Body of pancreas (tissue), 4 donors: ENCODE measurements at regions not wholly inside any gene's neighbourhood (a gene's known extent, or its start where the extent isn't known, plus 50 kb on each side); places are given as distances from the start of the nearest gene placed in this dataset.

ENCODE experiments used
- POLR2A ChIP-seq, 3 donors: fragments of 450-650 bp; IDR thresholded peaks; one replicate each; pipeline ENCODE4 v1.6.1; 2016; ENCODE audit warnings: antibody characterized with exemption in 3 of 3, mild to moderate bottlenecking in 2 of 3
- TF ChIP-seq, protein P1 (sequence below), 7 experiments: fragments of 450-650 bp in 4 of 7; fragments of 200-600 bp in 3 of 7; sonication (generic) in 3 of 7; IDR thresholded peaks; one replicate each; pipeline ENCODE4 v1.5.1; 2016 to 2019; ENCODE audit warnings: antibody characterized with exemption in 7 of 7

GRCh38 chr2:53275743-53276142, 491.9 kb upstream of the CHAC2 start:
- TF ChIP-seq, protein P1, sequence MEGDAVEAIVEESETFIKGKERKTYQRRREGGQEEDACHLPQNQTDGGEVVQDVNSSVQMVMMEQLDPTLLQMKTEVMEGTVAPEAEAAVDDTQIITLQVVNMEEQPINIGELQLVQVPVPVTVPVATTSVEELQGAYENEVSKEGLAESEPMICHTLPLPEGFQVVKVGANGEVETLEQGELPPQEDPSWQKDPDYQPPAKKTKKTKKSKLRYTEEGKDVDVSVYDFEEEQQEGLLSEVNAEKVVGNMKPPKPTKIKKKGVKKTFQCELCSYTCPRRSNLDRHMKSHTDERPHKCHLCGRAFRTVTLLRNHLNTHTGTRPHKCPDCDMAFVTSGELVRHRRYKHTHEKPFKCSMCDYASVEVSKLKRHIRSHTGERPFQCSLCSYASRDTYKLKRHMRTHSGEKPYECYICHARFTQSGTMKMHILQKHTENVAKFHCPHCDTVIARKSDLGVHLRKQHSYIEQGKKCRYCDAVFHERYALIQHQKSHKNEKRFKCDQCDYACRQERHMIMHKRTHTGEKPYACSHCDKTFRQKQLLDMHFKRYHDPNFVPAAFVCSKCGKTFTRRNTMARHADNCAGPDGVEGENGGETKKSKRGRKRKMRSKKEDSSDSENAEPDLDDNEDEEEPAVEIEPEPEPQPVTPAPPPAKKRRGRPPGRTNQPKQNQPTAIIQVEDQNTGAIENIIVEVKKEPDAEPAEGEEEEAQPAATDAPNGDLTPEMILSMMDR (IDR thresholded peaks at IDR 0.05) = no peak
- TF ChIP-seq POLR2A (IDR thresholded peaks at IDR 0.05) = no peak
